Fibroblast of mammary gland (primary cell): ENCODE measurements at regions not wholly inside any gene's neighbourhood (a gene's known extent, or its start where the extent isn't known, plus 50 kb on each side); places are given as distances from the start of the nearest gene placed in this dataset.

ENCODE experiments used
- DNase-seq: peaks from one replicate; pipeline ENCODE4 v3.0.0-alpha.2; 2010; ENCODE audit warnings: low read depth
- H3K4me3 ChIP-seq: 2 replicates; pipeline ENCODE4 v1.5.1; 2011; ENCODE audit warnings: low read depth, mild to moderate bottlenecking, low read length, moderate library complexity; ENCODE audit not compliant: control insufficient read depth
- TF ChIP-seq, protein P1 (sequence below): conservative IDR thresholded peaks from 2 replicates; pipeline ENCODE4 v1.5.1; 2011; ENCODE audit warnings: low read depth, low read length, inconsistent platforms; ENCODE audit not compliant: control insufficient read depth, insufficient read depth

DNA sequence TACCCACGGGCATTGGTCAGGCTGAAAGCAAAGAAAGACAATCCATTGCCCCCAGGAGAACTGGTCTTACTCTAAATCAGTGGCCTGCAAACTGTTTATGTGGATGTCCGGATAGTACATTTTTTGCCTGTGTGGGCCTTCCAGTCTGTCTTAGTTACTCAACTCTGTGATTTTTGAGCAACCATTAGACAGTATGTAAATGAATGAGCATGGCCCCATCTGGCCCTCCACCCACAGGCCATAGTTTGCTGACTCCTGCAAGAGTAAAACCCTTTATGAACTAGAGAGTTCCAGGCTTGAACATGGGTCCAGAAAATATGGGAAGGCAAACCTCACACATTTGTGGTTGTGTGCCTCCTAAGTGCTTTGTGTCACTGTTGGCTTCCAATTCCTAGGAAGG is 55.7 kb upstream of the CYP1B1 start:
- no peak overlapping the region for H3K4me3 ChIP-seq
- no peak for DNase-seq
- TF ChIP-seq, protein P1, sequence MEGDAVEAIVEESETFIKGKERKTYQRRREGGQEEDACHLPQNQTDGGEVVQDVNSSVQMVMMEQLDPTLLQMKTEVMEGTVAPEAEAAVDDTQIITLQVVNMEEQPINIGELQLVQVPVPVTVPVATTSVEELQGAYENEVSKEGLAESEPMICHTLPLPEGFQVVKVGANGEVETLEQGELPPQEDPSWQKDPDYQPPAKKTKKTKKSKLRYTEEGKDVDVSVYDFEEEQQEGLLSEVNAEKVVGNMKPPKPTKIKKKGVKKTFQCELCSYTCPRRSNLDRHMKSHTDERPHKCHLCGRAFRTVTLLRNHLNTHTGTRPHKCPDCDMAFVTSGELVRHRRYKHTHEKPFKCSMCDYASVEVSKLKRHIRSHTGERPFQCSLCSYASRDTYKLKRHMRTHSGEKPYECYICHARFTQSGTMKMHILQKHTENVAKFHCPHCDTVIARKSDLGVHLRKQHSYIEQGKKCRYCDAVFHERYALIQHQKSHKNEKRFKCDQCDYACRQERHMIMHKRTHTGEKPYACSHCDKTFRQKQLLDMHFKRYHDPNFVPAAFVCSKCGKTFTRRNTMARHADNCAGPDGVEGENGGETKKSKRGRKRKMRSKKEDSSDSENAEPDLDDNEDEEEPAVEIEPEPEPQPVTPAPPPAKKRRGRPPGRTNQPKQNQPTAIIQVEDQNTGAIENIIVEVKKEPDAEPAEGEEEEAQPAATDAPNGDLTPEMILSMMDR: no peak

DNA sequence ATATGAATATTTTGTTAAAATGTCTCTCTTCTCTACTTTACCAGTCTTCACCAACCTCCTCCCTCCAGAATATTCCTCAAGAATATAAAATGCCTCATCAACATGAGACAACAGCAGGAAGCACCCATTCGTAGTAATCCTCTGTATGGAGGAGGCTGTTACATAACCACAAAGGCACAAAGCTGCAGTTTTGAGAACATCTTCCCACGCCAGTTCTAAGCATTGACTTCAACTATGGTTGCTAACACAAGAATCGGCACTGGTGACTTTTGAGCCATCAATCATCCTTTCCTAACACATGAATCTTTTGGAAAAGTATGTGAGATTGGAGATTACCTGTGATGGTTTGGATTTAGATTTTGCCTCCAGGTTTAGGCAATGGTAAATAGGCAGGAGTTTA is 54.9 kb upstream of the CYP1B1 start:
- DNase-seq: no peak
- TF ChIP-seq, protein P1: no peak
- H3K4me3 ChIP-seq: no peak overlapping the region

DNA sequence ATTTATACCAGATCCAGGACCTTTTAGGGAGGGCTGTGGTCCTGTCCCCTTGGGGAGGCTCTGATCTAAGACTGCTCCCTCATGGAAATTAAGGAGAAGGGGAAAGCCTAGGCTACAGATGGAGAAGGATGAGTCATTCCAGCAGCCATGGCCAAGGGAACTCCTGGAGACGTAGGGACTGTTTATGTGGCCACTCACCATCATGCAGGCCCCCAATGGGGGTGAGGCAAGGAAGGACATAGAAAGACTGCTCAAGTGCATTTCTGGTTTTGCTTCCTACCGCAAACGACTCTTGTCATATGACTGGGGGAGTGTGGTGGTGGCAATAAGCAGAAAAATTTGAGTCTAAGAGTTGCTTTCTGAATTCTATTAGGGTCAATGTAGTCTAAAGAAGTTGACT is 54.0 kb upstream of the CYP1B1 start:
- TF ChIP-seq, protein P1: no peak
- DNase-seq: peak; percentile 68
- no peak overlapping the region for H3K4me3 ChIP-seq

DNA sequence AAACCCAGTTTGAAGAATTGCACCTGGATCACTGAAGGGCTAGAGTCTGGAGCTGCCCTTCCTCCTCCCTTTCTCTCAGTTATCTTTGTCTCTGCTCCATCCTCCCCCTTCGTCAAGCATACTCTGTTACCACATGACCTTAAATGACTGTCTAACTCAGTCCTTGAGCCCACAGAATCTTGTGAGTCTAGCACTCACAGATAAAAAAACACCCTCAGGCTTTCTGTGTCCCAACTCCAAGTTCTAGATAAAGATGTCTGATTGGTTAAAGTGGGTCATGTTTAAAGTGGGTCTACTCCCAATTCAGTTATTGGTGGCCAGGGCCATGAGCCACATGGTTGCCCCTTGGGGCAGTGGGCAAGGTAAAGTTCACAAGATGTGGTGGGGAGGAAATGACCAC is 53.5 kb upstream of the CYP1B1 start:
- no peak for DNase-seq
- TF ChIP-seq, protein P1: no peak
- no peak overlapping the region for H3K4me3 ChIP-seq

DNA sequence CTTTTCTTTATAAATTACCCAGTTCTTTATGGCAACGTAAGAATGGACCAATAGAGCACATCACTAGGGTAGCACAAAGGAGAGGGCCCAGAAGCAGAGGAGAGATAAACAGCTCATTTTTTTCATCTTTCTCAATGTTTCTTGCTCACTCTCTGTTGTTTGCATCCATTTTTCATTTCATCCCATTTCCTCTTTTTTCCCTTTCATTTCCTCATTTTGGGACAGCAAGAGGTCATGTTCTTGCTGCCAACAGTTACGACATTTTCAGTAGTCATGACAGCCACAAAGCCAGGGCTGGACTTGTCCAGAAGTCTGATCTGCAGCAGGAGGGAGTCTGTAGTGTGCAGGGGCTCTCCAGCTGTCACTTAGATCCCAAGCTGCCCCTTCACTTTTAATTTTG is 52.7 kb upstream of the CYP1B1 start:
- H3K4me3 ChIP-seq: no peak overlapping the region
- peak; percentile 53 for DNase-seq

DNA sequence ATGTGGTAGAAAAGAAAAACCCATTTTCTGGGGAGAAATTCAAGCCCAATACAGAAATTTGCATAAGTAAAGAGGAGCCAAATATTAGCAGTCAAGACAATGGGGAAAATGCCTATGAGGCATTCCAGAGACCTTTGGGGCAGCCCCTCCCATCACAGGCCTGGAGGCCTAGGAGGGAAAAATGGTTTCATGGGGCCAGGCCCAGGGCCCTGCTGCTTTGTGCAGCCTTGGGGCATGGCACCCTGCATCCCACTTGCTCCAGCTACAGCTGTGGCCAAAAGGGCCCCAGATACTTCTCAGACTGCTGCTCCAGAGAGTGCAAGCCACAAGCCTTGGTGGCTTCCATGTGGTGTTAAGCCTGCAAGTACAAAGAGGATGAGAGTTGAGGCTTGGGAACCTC is 51.3 kb upstream of the CYP1B1 start:
- TF ChIP-seq, protein P1: no peak
- no peak overlapping the region for H3K4me3 ChIP-seq
- no peak for DNase-seq

More for the DNA sequence above, 52.7 kb upstream of the CYP1B1 start:
- TF ChIP-seq, protein P1: no peak

DNA sequence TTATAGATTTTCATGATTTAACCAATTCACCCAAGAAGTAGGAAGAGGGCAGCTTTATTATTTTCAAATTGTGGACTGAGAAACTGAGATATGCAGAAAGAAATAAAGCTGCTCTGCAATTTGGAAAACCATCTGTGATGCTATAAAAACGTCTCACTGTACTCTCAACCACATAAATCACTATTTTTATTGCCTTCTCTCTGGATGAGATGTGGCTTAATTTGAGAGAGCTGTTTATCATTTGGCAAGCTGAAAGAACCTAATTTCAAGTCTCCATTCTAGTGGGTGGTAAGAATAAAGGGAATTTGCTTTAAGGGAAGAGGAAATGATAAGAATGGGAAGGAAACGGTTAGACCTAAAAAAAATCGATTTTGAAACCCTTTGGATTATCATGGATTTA is 49.9 kb upstream of the CYP1B1 start:
- TF ChIP-seq, protein P1: no peak
- DNase-seq: no peak
- no peak overlapping the region for H3K4me3 ChIP-seq
